ENCODE measurements at regions not wholly inside any gene's neighbourhood (a gene's known extent, or its start where the extent isn't known, plus 50 kb on each side); places are given as distances from the start of the nearest gene placed in this dataset.
"Not testable (repeated sequence)": the region's sequence is repeated elsewhere in the genome, so short reads cannot be mapped to it uniquely, and the experiment has no call there.

DNA sequence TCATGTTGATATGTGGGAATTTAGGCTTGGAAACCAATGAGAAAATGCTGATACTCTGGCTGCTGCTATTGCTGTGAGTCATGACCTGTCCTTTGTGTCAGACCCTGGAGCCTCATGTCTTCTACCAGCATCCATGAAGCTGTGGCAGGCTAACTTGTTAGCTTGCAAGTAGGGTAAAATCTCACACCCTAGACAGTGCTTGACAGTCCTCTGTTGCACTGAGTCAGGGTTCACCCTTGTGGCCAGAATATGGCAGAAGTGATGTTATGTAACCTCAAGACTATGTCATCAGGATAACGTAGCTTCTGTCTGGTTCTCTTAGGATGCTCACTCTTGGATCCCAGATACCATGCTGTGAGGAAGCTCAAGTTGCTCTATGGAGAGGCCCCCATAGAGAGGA is 110.8 kb downstream of the LHX2 start:
- dilution Hi-C loops (cut with MboI; ENCODE audit: extremely low pct_ligation_motif_present, low sequenced_read_pairs) = loop anchor here (25.0 kb wide), 1 partner anchor 190 kb away; no protein-coding TSS in a partner anchor

DNA sequence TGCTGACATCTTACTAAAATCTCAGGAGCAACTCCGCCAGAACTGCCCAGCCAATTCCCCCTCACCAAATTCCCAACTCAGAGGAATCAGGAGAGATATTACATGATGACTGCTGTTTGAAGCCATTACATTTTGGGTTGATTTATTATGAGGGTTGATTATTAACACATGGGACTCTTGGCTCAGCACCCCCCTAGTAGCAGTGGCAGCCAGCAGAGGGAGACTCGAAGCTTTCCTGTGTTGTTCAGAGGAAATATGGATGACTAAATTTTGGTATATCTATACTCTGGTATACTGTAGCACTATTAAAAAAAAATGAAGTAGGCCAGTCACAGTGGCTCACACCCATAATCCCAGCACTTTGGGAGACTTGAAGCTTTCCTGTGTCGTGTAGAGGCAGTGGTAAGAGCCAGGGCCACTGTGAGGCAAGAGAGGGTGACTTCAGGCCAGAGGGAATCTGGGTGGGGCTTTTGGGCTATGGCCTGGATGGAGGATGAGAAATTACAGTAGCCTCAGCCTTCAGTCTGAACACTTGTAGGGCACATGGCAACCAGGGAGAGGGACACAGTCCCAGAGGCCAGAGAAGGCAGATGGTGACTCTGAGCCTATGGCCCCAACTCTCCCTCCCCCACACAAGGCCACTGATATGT is 111.4 kb downstream of the LHX2 start:
- no peak for TF ChIP-seq EZH2 (IDR thresholded peaks at IDR 0.05; ENCODE audit: low read length)
- TF ChIP-seq, protein P1, sequence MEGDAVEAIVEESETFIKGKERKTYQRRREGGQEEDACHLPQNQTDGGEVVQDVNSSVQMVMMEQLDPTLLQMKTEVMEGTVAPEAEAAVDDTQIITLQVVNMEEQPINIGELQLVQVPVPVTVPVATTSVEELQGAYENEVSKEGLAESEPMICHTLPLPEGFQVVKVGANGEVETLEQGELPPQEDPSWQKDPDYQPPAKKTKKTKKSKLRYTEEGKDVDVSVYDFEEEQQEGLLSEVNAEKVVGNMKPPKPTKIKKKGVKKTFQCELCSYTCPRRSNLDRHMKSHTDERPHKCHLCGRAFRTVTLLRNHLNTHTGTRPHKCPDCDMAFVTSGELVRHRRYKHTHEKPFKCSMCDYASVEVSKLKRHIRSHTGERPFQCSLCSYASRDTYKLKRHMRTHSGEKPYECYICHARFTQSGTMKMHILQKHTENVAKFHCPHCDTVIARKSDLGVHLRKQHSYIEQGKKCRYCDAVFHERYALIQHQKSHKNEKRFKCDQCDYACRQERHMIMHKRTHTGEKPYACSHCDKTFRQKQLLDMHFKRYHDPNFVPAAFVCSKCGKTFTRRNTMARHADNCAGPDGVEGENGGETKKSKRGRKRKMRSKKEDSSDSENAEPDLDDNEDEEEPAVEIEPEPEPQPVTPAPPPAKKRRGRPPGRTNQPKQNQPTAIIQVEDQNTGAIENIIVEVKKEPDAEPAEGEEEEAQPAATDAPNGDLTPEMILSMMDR (optimal IDR thresholded peaks at IDR 0.05 in 1 of 3, IDR thresholded peaks at IDR 0.05 in 1 of 3, conservative IDR thresholded peaks at IDR 0.05 in 1 of 3; ENCODE audit: extremely low read depth in 1 of 3, insufficient read depth in 2 of 3, low read length in 3 of 3) = peak in 1 of 3 experiments; percentile 43
- no peak for FAIRE-seq
- H3K79me2 ChIP-seq (ENCODE audit: control insufficient read depth, insufficient read depth, low read length) = no peaks in the 10 kb centered on the region

More for the DNA sequence above, 110.8 kb downstream of the LHX2 start:
- H3K36me3 ChIP-seq (ENCODE audit: control insufficient read depth in 2 of 2, extremely low read depth in 1 of 2, insufficient read depth in 2 of 2, low read length in 2 of 2) = no peaks in the 10 kb centered on the region
- no peaks in the 10 kb centered on the region for H3K4me1 ChIP-seq (ENCODE audit: control insufficient read depth, extremely low read depth, insufficient read depth, low read length)
- H3K9me3 ChIP-seq (ENCODE audit: control insufficient read depth, low read depth, low read length) = no peaks in the 10 kb centered on the region
- DNase-seq (ENCODE audit: low read depth, low spot score) = no peak
- no peak for FAIRE-seq
- TF ChIP-seq, protein P1 (optimal IDR thresholded peaks at IDR 0.05 in 1 of 3, IDR thresholded peaks at IDR 0.05 in 1 of 3, conservative IDR thresholded peaks at IDR 0.05 in 1 of 3; ENCODE audit: extremely low read depth in 1 of 3, insufficient read depth in 2 of 3, low read length in 3 of 3) = no peak
- TF ChIP-seq EZH2 (IDR thresholded peaks at IDR 0.05; ENCODE audit: low read length) = no peak
- H3K27me3 ChIP-seq (ENCODE audit: control insufficient read depth, extremely low read depth, insufficient read depth, low read length) = peaks cover 15% of the 10 kb centered on the region
- H3K9me1 ChIP-seq (ENCODE audit: control insufficient read depth, extremely low read depth, insufficient read depth, low read length) = no peaks in the 10 kb centered on the region
- H3K9ac ChIP-seq (ENCODE audit: control insufficient read depth, extremely low read depth, insufficient read depth, low read length) = no peak overlapping the region
- H3K4me2 ChIP-seq (ENCODE audit: control insufficient read depth, extremely low read depth, insufficient read depth, low read depth, low read length) = no peak overlapping the region
- no peak overlapping the region for H3K27ac ChIP-seq (ENCODE audit: control insufficient read depth, insufficient read depth, low read length)
- no peaks in the 10 kb centered on the region for H3K79me2 ChIP-seq (ENCODE audit: control insufficient read depth, insufficient read depth, low read length)
- no peak overlapping the region for H2AFZ ChIP-seq (ENCODE audit: control insufficient read depth, low read length)
- no peaks in the 10 kb centered on the region for H4K20me1 ChIP-seq (ENCODE audit: control insufficient read depth, extremely low read depth, insufficient read depth, low read length)
- H3K4me3 ChIP-seq (ENCODE audit: control insufficient read depth in 2 of 3, extremely low read depth in 1 of 3, insufficient read depth in 2 of 3, low read depth in 1 of 3, low read length in 3 of 3) = no peak overlapping the region

DNA sequence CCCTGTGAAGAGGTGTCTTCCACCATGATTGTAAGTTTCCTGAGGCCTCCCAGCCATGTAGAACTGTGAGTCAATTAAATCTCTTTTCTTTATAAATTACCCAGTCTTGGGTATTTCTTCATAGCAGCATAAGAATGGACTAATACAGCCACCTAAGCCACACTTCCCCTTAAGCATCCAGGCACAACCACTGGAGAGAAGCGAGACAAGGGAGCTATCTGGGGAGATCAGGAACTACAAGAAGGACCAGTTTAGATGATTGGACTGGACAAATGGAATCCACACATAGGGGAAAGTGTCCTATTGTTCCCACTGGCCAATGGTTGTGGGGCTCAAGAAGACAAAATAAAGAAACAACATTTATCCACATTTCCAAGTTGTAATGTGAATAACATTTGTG is 112.1 kb downstream of the LHX2 start:
- not testable (repeated sequence) for FAIRE-seq

More for the DNA sequence above, 111.4 kb downstream of the LHX2 start:
- peaks cover 15% of the 10 kb centered on the region for H3K27me3 ChIP-seq (ENCODE audit: control insufficient read depth, extremely low read depth, insufficient read depth, low read length)
- H4K20me1 ChIP-seq (ENCODE audit: control insufficient read depth, extremely low read depth, insufficient read depth, low read length) = no peaks in the 10 kb centered on the region
- H3K4me3 ChIP-seq (ENCODE audit: control insufficient read depth in 2 of 3, extremely low read depth in 1 of 3, insufficient read depth in 2 of 3, low read depth in 1 of 3, low read length in 3 of 3) = no peak overlapping the region
- H3K9me3 ChIP-seq (ENCODE audit: control insufficient read depth, low read depth, low read length) = no peaks in the 10 kb centered on the region
- H2AFZ ChIP-seq (ENCODE audit: control insufficient read depth, low read length) = no peak overlapping the region
- no peak overlapping the region for H3K4me2 ChIP-seq (ENCODE audit: control insufficient read depth, extremely low read depth, insufficient read depth, low read depth, low read length)
- H3K9ac ChIP-seq (ENCODE audit: control insufficient read depth, extremely low read depth, insufficient read depth, low read length) = no peak overlapping the region
- H3K4me1 ChIP-seq (ENCODE audit: control insufficient read depth, extremely low read depth, insufficient read depth, low read length) = no peaks in the 10 kb centered on the region
- no peak for DNase-seq (ENCODE audit: low read depth, low spot score)
- dilution Hi-C loops (cut with MboI; ENCODE audit: extremely low pct_ligation_motif_present, low sequenced_read_pairs) = loop anchor here (25.0 kb wide), 1 partner anchor 189 kb away; no protein-coding TSS in a partner anchor
- H3K36me3 ChIP-seq (ENCODE audit: control insufficient read depth in 2 of 2, extremely low read depth in 1 of 2, insufficient read depth in 2 of 2, low read length in 2 of 2) = no peaks in the 10 kb centered on the region
- no peaks in the 10 kb centered on the region for H3K9me1 ChIP-seq (ENCODE audit: control insufficient read depth, extremely low read depth, insufficient read depth, low read length)
- no peak overlapping the region for H3K27ac ChIP-seq (ENCODE audit: control insufficient read depth, insufficient read depth, low read length)

More for the DNA sequence above, 112.1 kb downstream of the LHX2 start:
- H3K4me2 ChIP-seq (ENCODE audit: control insufficient read depth, extremely low read depth, insufficient read depth, low read depth, low read length); H4K20me1 ChIP-seq (ENCODE audit: control insufficient read depth, extremely low read depth, insufficient read depth, low read length); H3K4me3 ChIP-seq (ENCODE audit: control insufficient read depth in 2 of 3, extremely low read depth in 1 of 3, insufficient read depth in 2 of 3, low read depth in 1 of 3, low read length in 3 of 3); H3K4me1 ChIP-seq (ENCODE audit: control insufficient read depth, extremely low read depth, insufficient read depth, low read length); H3K9ac ChIP-seq (ENCODE audit: control insufficient read depth, extremely low read depth, insufficient read depth, low read length); H3K79me2 ChIP-seq (ENCODE audit: control insufficient read depth, insufficient read depth, low read length); DNase-seq (ENCODE audit: low read depth, low spot score); H2AFZ ChIP-seq (ENCODE audit: control insufficient read depth, low read length); H3K27ac ChIP-seq (ENCODE audit: control insufficient read depth, insufficient read depth, low read length); H3K9me1 ChIP-seq (ENCODE audit: control insufficient read depth, extremely low read depth, insufficient read depth, low read length); H3K9me3 ChIP-seq (ENCODE audit: control insufficient read depth, low read depth, low read length); H3K36me3 ChIP-seq (ENCODE audit: control insufficient read depth in 2 of 2, extremely low read depth in 1 of 2, insufficient read depth in 2 of 2, low read length in 2 of 2): not testable (repeated sequence)
- peaks cover 15% of the 10 kb centered on the region for H3K27me3 ChIP-seq (ENCODE audit: control insufficient read depth, extremely low read depth, insufficient read depth, low read length)
- dilution Hi-C loops (cut with MboI; ENCODE audit: extremely low pct_ligation_motif_present, low sequenced_read_pairs) = loop anchor here (25.0 kb wide), 1 partner anchor 189 kb away; no protein-coding TSS in a partner anchor

Measured in keratinocyte (primary cell).